HUES64 (cell line): ENCODE measurements at regions not wholly inside any gene's neighbourhood (a gene's known extent, or its start where the extent isn't known, plus 50 kb on each side); places are given as distances from the start of the nearest gene placed in this dataset.

Experiments used
- H3K27ac ChIP-seq: 2 replicates; pipeline ENCODE4 v1.7.0; 2013; ENCODE audit warnings: low read depth, low read length, inconsistent platforms
- H3K27me3 ChIP-seq: 2 replicates; pipeline ENCODE4 v1.6.1; 2013; ENCODE audit warnings: mild to moderate bottlenecking, low read length; ENCODE audit not compliant: insufficient read depth
- H3K36me3 ChIP-seq: 2 replicates; pipeline ENCODE4 v1.6.1; 2013; ENCODE audit warnings: mild to moderate bottlenecking, low read length; ENCODE audit not compliant: insufficient read depth
- H3K4me1 ChIP-seq: 2 replicates; pipeline ENCODE4 v1.6.1; 2013; ENCODE audit warnings: mild to moderate bottlenecking, low read length, moderate library complexity; ENCODE audit not compliant: insufficient read depth
- H3K4me3 ChIP-seq: 2 replicates; pipeline ENCODE4 v1.5.1; 2013; ENCODE audit warnings: mild to moderate bottlenecking, low read length, moderate library complexity
- H3K9ac ChIP-seq: 2 replicates; pipeline ENCODE4 v1.6.1; 2013; ENCODE audit warnings: mild to moderate bottlenecking, low read depth, low read length
- H3K9me3 ChIP-seq: 2 replicates; pipeline ENCODE4 v1.6.1; 2013; ENCODE audit warnings: low read depth, low read length; ENCODE audit not compliant: insufficient read depth
- WGBS: fragments of 150-250, 120-280 bp; methylation state at CpG from one replicate; pipeline ENCODE4 v1.1.7; 2013; ENCODE audit warnings: missing lambda C conversion rate; 5-methylcytosine and 5-hydroxymethylcytosine counted together

GRCh38 chr14:95396221-95396620, 76.5 kb upstream of the CLMN start:
- WGBS: 86% methylated on average over 4 of the region's 4 CpGs
- H3K4me1 ChIP-seq: no peaks in the 10 kb centered on the region

GRCh38 chr14:95395098-95395737, 75.5 kb upstream of the CLMN start:
- Histone ChIP-seq H3K9me3 (no peaks in the 10 kb centered on the region), H3K36me3 (no peaks in the 10 kb centered on the region), H3K4me1 (no peaks in the 10 kb centered on the region), H3K9ac (no peak overlapping the region), H3K4me3 (no peak overlapping the region), H3K27me3 (no peaks in the 10 kb centered on the region), H3K27ac (no peak overlapping the region)
- 84% methylated on average over 6 of the region's 6 CpGs for WGBS

More at GRCh38 chr14:95396221-95396620, 76.5 kb upstream of the CLMN start:
- Histone ChIP-seq H3K9ac (no peak overlapping the region), H3K36me3 (no peaks in the 10 kb centered on the region), H3K27ac (no peak overlapping the region), H3K27me3 (no peaks in the 10 kb centered on the region), H3K9me3 (no peaks in the 10 kb centered on the region), H3K4me3 (no peak overlapping the region)

- Histone ChIP-seq H3K27ac (no peak overlapping the region), H3K27me3 (no peaks in the 10 kb centered on the region), H3K4me3 (no peak overlapping the region), H3K4me1 (no peaks in the 10 kb centered on the region), H3K36me3 (no peaks in the 10 kb centered on the region), H3K9ac (no peak overlapping the region), H3K9me3 (no peaks in the 10 kb centered on the region)
- 95% methylated on average over 3 of the region's 3 CpGs for WGBS
These were observed 74.8 kb upstream of the CLMN start for GRCh38 chr14:95394297-95395097.

- no peak overlapping the region for H3K27ac ChIP-seq
- no peak overlapping the region for H3K9ac ChIP-seq
- no peaks in the 10 kb centered on the region for H3K4me1 ChIP-seq
- no peaks in the 10 kb centered on the region for H3K27me3 ChIP-seq
- H3K36me3 ChIP-seq: no peaks in the 10 kb centered on the region
- H3K9me3 ChIP-seq: no peaks in the 10 kb centered on the region
- H3K4me3 ChIP-seq: no peak overlapping the region
- 92% methylated on average over 5 of the region's 5 CpGs for WGBS
These were observed 73.1 kb upstream of the CLMN start for GRCh38 chr14:95392841-95393240.

- H3K4me1 ChIP-seq: peaks cover 3% of the 10 kb centered on the region; the same call in 1 of the 2 replicates
- H3K36me3 ChIP-seq: no peaks in the 10 kb centered on the region
- no peak overlapping the region for H3K9ac ChIP-seq
- no peak overlapping the region for H3K27ac ChIP-seq
- 90% methylated on average over 2 of the region's 2 CpGs for WGBS
- H3K4me3 ChIP-seq: no peak overlapping the region
- no peaks in the 10 kb centered on the region for H3K27me3 ChIP-seq
- no peaks in the 10 kb centered on the region for H3K9me3 ChIP-seq
These were observed 71.6 kb upstream of the CLMN start for GRCh38 chr14:95391331-95391730.

GRCh38 chr14:95389471-95390011, 69.8 kb upstream of the CLMN start:
- no peaks in the 10 kb centered on the region for H3K9me3 ChIP-seq
- no peak overlapping the region for H3K4me3 ChIP-seq
- H3K27me3 ChIP-seq: no peaks in the 10 kb centered on the region
- no peaks in the 10 kb centered on the region for H3K36me3 ChIP-seq
- no peak overlapping the region for H3K27ac ChIP-seq
- H3K9ac ChIP-seq: no peak overlapping the region
- 97% methylated on average over 9 of the region's 9 CpGs for WGBS
- peaks cover 3% of the 10 kb centered on the region; the same call in 1 of the 2 replicates for H3K4me1 ChIP-seq

- Histone ChIP-seq H3K4me1 (peaks cover 3% of the 10 kb centered on the region; the same call in 1 of the 2 replicates), H3K27me3 (no peaks in the 10 kb centered on the region), H3K9me3 (no peaks in the 10 kb centered on the region), H3K9ac (no peak overlapping the region), H3K4me3 (no peak overlapping the region), H3K36me3 (no peaks in the 10 kb centered on the region), H3K27ac (no peak overlapping the region)
- WGBS: 83% methylated on average over 4 of the region's 4 CpGs
These were observed 69.0 kb upstream of the CLMN start for GRCh38 chr14:95388699-95389098.

- Histone ChIP-seq H3K4me1 (peaks cover 3% of the 10 kb centered on the region; the same call in 1 of the 2 replicates), H3K9me3 (no peaks in the 10 kb centered on the region), H3K36me3 (no peaks in the 10 kb centered on the region), H3K27me3 (no peaks in the 10 kb centered on the region), H3K9ac (no peak overlapping the region), H3K27ac (no peak overlapping the region), H3K4me3 (no peak overlapping the region)
- WGBS: 94% methylated on average over 7 of the region's 7 CpGs
These were observed 68.2 kb upstream of the CLMN start for GRCh38 chr14:95387826-95388445.

GRCh38 chr14:95386536-95387095, 66.9 kb upstream of the CLMN start:
- H3K4me3 ChIP-seq: no peak overlapping the region
- H3K27ac ChIP-seq: no peak overlapping the region
- H3K9ac ChIP-seq: no peak overlapping the region
- no peaks in the 10 kb centered on the region for H3K36me3 ChIP-seq
- peaks cover 3% of the 10 kb centered on the region; the same call in 1 of the 2 replicates for H3K4me1 ChIP-seq
- H3K27me3 ChIP-seq: no peaks in the 10 kb centered on the region
- H3K9me3 ChIP-seq: no peaks in the 10 kb centered on the region
- WGBS: 42% methylated on average over 6 of the region's 6 CpGs

- H3K9ac ChIP-seq: no peak overlapping the region
- H3K27me3 ChIP-seq: no peaks in the 10 kb centered on the region
- WGBS: 84% methylated on average over 5 of the region's 6 CpGs
- H3K9me3 ChIP-seq: peaks cover 2% of the 10 kb centered on the region; the same call in 1 of the 2 replicates
- no peaks in the 10 kb centered on the region for H3K36me3 ChIP-seq
- H3K27ac ChIP-seq: no peak overlapping the region
- peaks cover 3% of the 10 kb centered on the region; the same call in 1 of the 2 replicates for H3K4me1 ChIP-seq
- no peak overlapping the region for H3K4me3 ChIP-seq
These were observed 66.0 kb upstream of the CLMN start for GRCh38 chr14:95385701-95386100.

- no peak overlapping the region for H3K27ac ChIP-seq
- no peaks in the 10 kb centered on the region for H3K27me3 ChIP-seq
- peaks cover 23% of the 10 kb centered on the region for H3K9me3 ChIP-seq
- 92% methylated on average over 3 of the region's 3 CpGs for WGBS
- H3K36me3 ChIP-seq: no peaks in the 10 kb centered on the region
- H3K9ac ChIP-seq: no peak overlapping the region
- peaks cover 3% of the 10 kb centered on the region; the same call in 1 of the 2 replicates for H3K4me1 ChIP-seq
- no peak overlapping the region for H3K4me3 ChIP-seq
These were observed 63.0 kb upstream of the CLMN start for GRCh38 chr14:95382747-95383146.
